ENCODE measurements at regions not wholly inside any gene's neighbourhood (a gene's known extent, or its start where the extent isn't known, plus 50 kb on each side); places are given as distances from the start of the nearest gene placed in this dataset.

- no peak for DNase-seq (ENCODE audit: extremely low spot score, unreplicated experiment)
- Mint-ChIP-seq H3K4me3 (no peak overlapping the region), H3K27ac (no peak overlapping the region), H3K36me3 (no peaks in the 10 kb centered on the region), H3K4me1 (ENCODE audit: unreplicated experiment) (no peaks in the 10 kb centered on the region), H3K9me3 (no peaks in the 10 kb centered on the region), H3K27me3 (no peaks in the 10 kb centered on the region)
- no peak for TF ChIP-seq CTCF (conservative IDR thresholded peaks at IDR 0.05)
These were observed 191.0 kb upstream of the EMCN start for GRCh38 chr4:100708776-100709175.

GRCh38 chr4:100707786-100708185, 190.0 kb upstream of the EMCN start:
- no peak overlapping the region for H3K4me3 Mint-ChIP-seq
- no peaks in the 10 kb centered on the region for H3K4me1 Mint-ChIP-seq (ENCODE audit: unreplicated experiment)
- DNase-seq (ENCODE audit: extremely low spot score, unreplicated experiment) = no peak
- no peaks in the 10 kb centered on the region for H3K36me3 Mint-ChIP-seq
- no peaks in the 10 kb centered on the region for H3K9me3 Mint-ChIP-seq
- no peaks in the 10 kb centered on the region for H3K27me3 Mint-ChIP-seq
- no peak overlapping the region for H3K27ac Mint-ChIP-seq
- no peak for TF ChIP-seq CTCF (conservative IDR thresholded peaks at IDR 0.05)

- H3K27ac Mint-ChIP-seq = no peak overlapping the region
- H3K36me3 Mint-ChIP-seq = no peaks in the 10 kb centered on the region
- DNase-seq (ENCODE audit: extremely low spot score, unreplicated experiment) = no peak
- no peak overlapping the region for H3K4me3 Mint-ChIP-seq
- peaks cover 13% of the 10 kb centered on the region for H3K4me1 Mint-ChIP-seq (ENCODE audit: unreplicated experiment)
- no peak for TF ChIP-seq CTCF (conservative IDR thresholded peaks at IDR 0.05)
- H3K27me3 Mint-ChIP-seq = peaks cover 4% of the 10 kb centered on the region
- H3K9me3 Mint-ChIP-seq = peaks cover 4% of the 10 kb centered on the region
These were observed 178.7 kb upstream of the EMCN start for GRCh38 chr4:100696531-100696930.

GRCh38 chr4:100695871-100696270, 178.0 kb upstream of the EMCN start:
- H3K4me3 Mint-ChIP-seq = no peak overlapping the region
- peaks cover 13% of the 10 kb centered on the region for H3K4me1 Mint-ChIP-seq (ENCODE audit: unreplicated experiment)
- no peak for TF ChIP-seq CTCF (conservative IDR thresholded peaks at IDR 0.05)
- H3K27me3 Mint-ChIP-seq = peaks cover 4% of the 10 kb centered on the region
- H3K9me3 Mint-ChIP-seq = peaks cover 4% of the 10 kb centered on the region
- DNase-seq (ENCODE audit: extremely low spot score, unreplicated experiment) = no peak
- H3K27ac Mint-ChIP-seq = no peak overlapping the region
- no peaks in the 10 kb centered on the region for H3K36me3 Mint-ChIP-seq

- H3K4me1 Mint-ChIP-seq (ENCODE audit: unreplicated experiment) = peaks cover 13% of the 10 kb centered on the region
- peaks cover 4% of the 10 kb centered on the region for H3K9me3 Mint-ChIP-seq
- no peak for DNase-seq (ENCODE audit: extremely low spot score, unreplicated experiment)
- H3K4me3 Mint-ChIP-seq = no peak overlapping the region
- no peaks in the 10 kb centered on the region for H3K36me3 Mint-ChIP-seq
- H3K27me3 Mint-ChIP-seq = peaks cover 4% of the 10 kb centered on the region
- TF ChIP-seq CTCF (conservative IDR thresholded peaks at IDR 0.05) = no peak
- H3K27ac Mint-ChIP-seq = no peak overlapping the region
These were observed 177.3 kb upstream of the EMCN start for GRCh38 chr4:100695039-100695654.

GRCh38 chr4:100694467-100694866, 176.6 kb upstream of the EMCN start:
- H3K27ac Mint-ChIP-seq = no peak overlapping the region
- H3K4me3 Mint-ChIP-seq = no peak overlapping the region
- H3K27me3 Mint-ChIP-seq = peaks cover 4% of the 10 kb centered on the region
- H3K36me3 Mint-ChIP-seq = no peaks in the 10 kb centered on the region
- peaks cover 13% of the 10 kb centered on the region for H3K4me1 Mint-ChIP-seq (ENCODE audit: unreplicated experiment)
- peaks cover 4% of the 10 kb centered on the region for H3K9me3 Mint-ChIP-seq
- no peak for TF ChIP-seq CTCF (conservative IDR thresholded peaks at IDR 0.05)
- DNase-seq (ENCODE audit: extremely low spot score, unreplicated experiment) = no peak

Measured in type B pancreatic cell (in vitro differentiated cells).